ENCODE measurements at regions not wholly inside any gene's neighbourhood (a gene's known extent, or its start where the extent isn't known, plus 50 kb on each side); places are given as distances from the start of the nearest gene placed in this dataset.

DNA sequence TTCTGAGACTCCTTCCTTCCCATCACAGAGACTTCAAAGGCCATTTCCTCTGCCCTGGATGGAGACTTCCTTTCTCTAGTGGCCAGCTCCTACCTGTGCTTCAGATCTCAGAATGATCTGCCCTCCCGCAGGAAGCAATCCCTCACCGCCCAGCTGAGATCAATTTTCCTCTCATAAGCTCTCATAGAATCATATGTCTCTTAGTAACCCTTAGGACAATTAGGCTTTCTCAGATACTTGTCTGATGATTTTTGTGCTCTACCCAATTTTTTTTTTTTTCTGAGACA lies 212.6 kb upstream of the PRSS58 start:
- TF ChIP-seq CTCF (conservative IDR thresholded peaks at IDR 0.05; ENCODE audit: low read depth in 2 of 2) (no peak), POLR2AphosphoS5 (IDR thresholded peaks at IDR 0.05; ENCODE audit: low read depth) (no peak), CREB1 (CRISPR knock-in tag; IDR thresholded peaks at IDR 0.05; ENCODE audit: low read depth) (no peak), REST (IDR thresholded peaks at IDR 0.05; ENCODE audit: unreplicated experiment) (no peak), EZH2phosphoT487 (IDR thresholded peaks at IDR 0.05; ENCODE audit: unreplicated experiment) (no peak), EZH2 (IDR thresholded peaks at IDR 0.05; ENCODE audit: low read depth, unreplicated experiment) (no peak), STAT1 (IDR thresholded peaks at IDR 0.05; ENCODE audit: unreplicated experiment) (no peak), JUNB (IDR thresholded peaks at IDR 0.05; ENCODE audit: unreplicated experiment) (no peak), NANOG (IDR thresholded peaks at IDR 0.05; ENCODE audit: borderline replicate concordance) (no peak), ZNF114 (CRISPR knock-in tag; IDR thresholded peaks at IDR 0.05) (no peak), ZNF331 (CRISPR knock-in tag; IDR thresholded peaks at IDR 0.05; ENCODE audit: low read depth) (no peak), ETS1 (IDR thresholded peaks at IDR 0.05) (no peak)
- TF ChIP-seq, protein P1, sequence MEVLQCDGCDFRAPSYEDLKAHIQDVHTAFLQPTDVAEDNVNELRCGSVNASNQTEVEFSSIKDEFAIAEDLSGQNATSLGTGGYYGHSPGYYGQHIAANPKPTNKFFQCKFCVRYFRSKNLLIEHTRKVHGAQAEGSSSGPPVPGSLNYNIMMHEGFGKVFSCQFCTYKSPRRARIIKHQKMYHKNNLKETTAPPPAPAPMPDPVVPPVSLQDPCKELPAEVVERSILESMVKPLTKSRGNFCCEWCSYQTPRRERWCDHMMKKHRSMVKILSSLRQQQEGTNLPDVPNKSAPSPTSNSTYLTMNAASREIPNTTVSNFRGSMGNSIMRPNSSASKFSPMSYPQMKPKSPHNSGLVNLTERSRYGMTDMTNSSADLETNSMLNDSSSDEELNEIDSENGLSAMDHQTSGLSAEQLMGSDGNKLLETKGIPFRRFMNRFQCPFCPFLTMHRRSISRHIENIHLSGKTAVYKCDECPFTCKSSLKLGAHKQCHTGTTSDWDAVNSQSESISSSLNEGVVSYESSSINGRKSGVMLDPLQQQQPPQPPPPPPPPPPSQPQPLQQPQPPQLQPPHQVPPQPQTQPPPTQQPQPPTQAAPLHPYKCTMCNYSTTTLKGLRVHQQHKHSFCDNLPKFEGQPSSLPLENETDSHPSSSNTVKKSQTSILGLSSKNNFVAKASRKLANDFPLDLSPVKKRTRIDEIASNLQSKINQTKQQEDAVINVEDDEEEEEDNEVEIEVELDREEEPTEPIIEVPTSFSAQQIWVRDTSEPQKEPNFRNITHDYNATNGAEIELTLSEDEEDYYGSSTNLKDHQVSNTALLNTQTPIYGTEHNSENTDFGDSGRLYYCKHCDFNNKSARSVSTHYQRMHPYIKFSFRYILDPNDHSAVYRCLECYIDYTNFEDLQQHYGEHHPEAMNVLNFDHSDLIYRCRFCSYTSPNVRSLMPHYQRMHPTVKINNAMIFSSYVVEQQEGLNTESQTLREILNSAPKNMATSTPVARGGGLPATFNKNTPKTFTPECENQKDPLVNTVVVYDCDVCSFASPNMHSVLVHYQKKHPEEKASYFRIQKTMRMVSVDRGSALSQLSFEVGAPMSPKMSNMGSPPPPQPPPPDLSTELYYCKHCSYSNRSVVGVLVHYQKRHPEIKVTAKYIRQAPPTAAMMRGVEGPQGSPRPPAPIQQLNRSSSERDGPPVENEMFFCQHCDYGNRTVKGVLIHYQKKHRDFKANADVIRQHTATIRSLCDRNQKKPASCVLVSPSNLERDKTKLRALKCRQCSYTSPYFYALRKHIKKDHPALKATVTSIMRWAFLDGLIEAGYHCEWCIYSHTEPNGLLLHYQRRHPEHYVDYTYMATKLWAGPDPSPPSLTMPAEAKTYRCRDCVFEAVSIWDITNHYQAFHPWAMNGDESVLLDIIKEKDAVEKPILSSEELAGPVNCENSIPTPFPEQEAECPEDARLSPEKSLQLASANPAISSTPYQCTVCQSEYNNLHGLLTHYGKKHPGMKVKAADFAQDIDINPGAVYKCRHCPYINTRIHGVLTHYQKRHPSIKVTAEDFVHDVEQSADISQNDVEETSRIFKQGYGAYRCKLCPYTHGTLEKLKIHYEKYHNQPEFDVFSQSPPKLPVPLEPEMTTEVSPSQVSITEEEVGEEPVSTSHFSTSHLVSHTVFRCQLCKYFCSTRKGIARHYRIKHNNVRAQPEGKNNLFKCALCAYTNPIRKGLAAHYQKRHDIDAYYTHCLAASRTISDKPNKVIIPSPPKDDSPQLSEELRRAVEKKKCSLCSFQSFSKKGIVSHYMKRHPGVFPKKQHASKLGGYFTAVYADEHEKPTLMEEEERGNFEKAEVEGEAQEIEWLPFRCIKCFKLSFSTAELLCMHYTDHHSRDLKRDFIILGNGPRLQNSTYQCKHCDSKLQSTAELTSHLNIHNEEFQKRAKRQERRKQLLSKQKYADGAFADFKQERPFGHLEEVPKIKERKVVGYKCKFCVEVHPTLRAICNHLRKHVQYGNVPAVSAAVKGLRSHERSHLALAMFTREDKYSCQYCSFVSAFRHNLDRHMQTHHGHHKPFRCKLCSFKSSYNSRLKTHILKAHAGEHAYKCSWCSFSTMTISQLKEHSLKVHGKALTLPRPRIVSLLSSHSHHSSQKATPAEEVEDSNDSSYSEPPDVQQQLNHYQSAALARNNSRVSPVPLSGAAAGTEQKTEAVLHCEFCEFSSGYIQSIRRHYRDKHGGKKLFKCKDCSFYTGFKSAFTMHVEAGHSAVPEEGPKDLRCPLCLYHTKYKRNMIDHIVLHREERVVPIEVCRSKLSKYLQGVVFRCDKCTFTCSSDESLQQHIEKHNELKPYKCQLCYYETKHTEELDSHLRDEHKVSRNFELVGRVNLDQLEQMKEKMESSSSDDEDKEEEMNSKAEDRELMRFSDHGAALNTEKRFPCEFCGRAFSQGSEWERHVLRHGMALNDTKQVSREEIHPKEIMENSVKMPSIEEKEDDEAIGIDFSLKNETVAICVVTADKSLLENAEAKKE (CRISPR knock-in tag; IDR thresholded peaks at IDR 0.05): no peak

Measured in GM23338 (cell line).